ENCODE measurements at regions not wholly inside any gene's neighbourhood (a gene's known extent, or its start where the extent isn't known, plus 50 kb on each side); places are given as distances from the start of the nearest gene placed in this dataset.
"Not testable (repeated sequence)": the region's sequence is repeated elsewhere in the genome, so short reads cannot be mapped to it uniquely, and the experiment has no call there.

DNA sequence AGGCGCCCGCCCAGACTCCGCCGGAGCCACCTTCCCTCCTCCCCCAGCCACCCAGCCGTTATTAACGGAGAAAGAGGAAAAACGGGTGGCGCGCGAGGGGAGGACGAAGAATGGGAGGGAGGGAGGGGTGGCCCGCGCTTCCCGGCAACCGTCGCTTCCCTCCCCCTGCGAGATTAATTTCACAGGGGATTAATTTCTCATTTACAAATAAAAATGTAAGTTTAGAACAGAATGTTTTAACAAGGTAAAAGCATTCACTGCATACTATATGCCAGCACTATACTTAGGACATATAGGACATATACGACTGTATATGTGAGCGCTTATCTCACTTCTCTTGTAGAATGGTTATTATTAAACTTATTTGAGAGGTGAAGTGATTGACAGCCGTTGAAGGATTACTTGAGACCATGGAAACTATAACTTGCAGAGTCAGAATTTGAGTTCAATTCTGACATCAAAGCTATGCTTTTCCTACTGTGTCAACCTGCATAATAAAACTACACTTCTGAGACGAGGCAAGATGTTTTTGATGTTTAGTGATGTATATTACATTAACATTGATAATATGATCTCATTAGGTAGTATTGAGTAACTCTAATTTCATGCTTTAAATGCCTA, 120.5 kb upstream of the WIPF3 start:
- H3K4me3 ChIP-seq (ENCODE audit: low read depth in 1 of 2, low read length in 2 of 2), result peak overlapping the region; percentile 71 to 83
- H3K36me3 ChIP-seq (ENCODE audit: control insufficient read depth in 2 of 2, insufficient read depth in 2 of 2, low read length in 1 of 2), result not testable (repeated sequence)
- WGBS, 2 donors, result 2 to 3% methylated on average over 15 to 21 of the region's 21 CpGs

DNA sequence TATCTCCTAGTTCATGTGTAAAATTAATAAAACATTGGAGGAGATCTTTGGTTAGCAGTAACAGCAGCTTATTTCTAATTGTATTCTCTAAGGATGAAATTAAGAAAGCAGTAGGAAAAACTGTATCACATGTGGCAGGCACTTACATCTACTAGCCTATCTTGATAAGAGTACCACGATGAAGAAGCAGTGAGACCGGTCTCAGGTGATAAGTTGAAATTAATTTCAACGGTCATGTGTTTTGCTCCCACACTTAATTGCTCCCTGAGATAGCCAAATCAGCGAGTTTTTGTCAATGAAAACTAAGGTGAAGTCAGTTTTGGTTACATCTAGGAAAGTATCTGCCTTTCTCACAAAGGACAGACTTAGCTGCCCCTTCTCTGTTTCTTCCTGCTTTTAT, 115.8 kb upstream of the WIPF3 start:
- H3K4me3 ChIP-seq (ENCODE audit: low read depth in 1 of 2, low read length in 2 of 2); H3K27me3 ChIP-seq (ENCODE audit: control insufficient read depth in 1 of 2, insufficient read depth in 2 of 2, low read length in 2 of 2); H3K9me3 ChIP-seq (ENCODE audit: control insufficient read depth in 2 of 2, insufficient read depth in 1 of 2, low read depth in 1 of 2, low read length in 1 of 2); H3K4me1 ChIP-seq (ENCODE audit: control insufficient read depth in 2 of 2, insufficient read depth in 2 of 2, low read length in 1 of 2); H3K36me3 ChIP-seq (ENCODE audit: control insufficient read depth in 2 of 2, insufficient read depth in 2 of 2, low read length in 1 of 2); H3K27ac ChIP-seq (ENCODE audit: low read depth in 2 of 2, low read length in 1 of 2): not testable (repeated sequence)
- WGBS, 2 donors, result 65 to 85% methylated on average over 4 of the region's 4 CpGs

More for the DNA sequence above, 120.5 kb upstream of the WIPF3 start:
- H3K4me1 ChIP-seq (ENCODE audit: control insufficient read depth in 2 of 2, insufficient read depth in 2 of 2, low read length in 1 of 2); H3K9me3 ChIP-seq (ENCODE audit: control insufficient read depth in 2 of 2, insufficient read depth in 1 of 2, low read depth in 1 of 2, low read length in 1 of 2); H3K27me3 ChIP-seq (ENCODE audit: control insufficient read depth in 1 of 2, insufficient read depth in 2 of 2, low read length in 2 of 2): not testable (repeated sequence)
- peak overlapping the region; percentile 89 to 90 for H3K27ac ChIP-seq (ENCODE audit: low read depth in 2 of 2, low read length in 1 of 2)

GRCh38 chr7:29696402-29696801, 109.9 kb upstream of the WIPF3 start:
- H3K27me3 ChIP-seq (ENCODE audit: control insufficient read depth in 1 of 2, insufficient read depth in 2 of 2, low read length in 2 of 2); H3K4me1 ChIP-seq (ENCODE audit: control insufficient read depth in 2 of 2, insufficient read depth in 2 of 2, low read length in 1 of 2); H3K9me3 ChIP-seq (ENCODE audit: control insufficient read depth in 2 of 2, insufficient read depth in 1 of 2, low read depth in 1 of 2, low read length in 1 of 2); H3K4me3 ChIP-seq (ENCODE audit: low read depth in 1 of 2, low read length in 2 of 2); H3K27ac ChIP-seq (ENCODE audit: low read depth in 2 of 2, low read length in 1 of 2); H3K36me3 ChIP-seq (ENCODE audit: control insufficient read depth in 2 of 2, insufficient read depth in 2 of 2, low read length in 1 of 2): not testable (repeated sequence)
- 70 to 73% methylated on average over 5 of the region's 5 CpGs for WGBS, 2 donors

DNA sequence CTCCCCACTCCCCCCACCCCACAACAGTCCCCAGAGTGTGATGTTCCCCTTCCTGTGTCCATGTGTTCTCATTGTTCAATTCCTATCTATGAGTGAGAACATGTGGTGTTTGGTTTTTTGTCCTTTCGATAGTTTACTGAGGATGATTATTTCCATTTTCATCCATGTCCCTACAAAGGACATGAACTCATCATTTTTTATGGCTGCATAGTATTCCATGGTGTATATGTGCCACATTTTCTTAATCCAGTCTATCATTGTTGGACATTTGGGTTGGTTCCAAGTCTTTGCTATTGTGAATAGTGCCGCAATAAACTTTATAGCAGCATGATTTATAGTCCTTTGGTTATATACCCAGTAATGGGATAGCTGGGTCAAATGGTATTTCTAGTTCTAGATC, 106.6 kb upstream of the WIPF3 start:
- not testable (repeated sequence) for H3K4me3 ChIP-seq (ENCODE audit: low read depth in 1 of 2, low read length in 2 of 2); H3K9me3 ChIP-seq (ENCODE audit: control insufficient read depth in 2 of 2, insufficient read depth in 1 of 2, low read depth in 1 of 2, low read length in 1 of 2); H3K4me1 ChIP-seq (ENCODE audit: control insufficient read depth in 2 of 2, insufficient read depth in 2 of 2, low read length in 1 of 2); H3K27ac ChIP-seq (ENCODE audit: low read depth in 2 of 2, low read length in 1 of 2); H3K36me3 ChIP-seq (ENCODE audit: control insufficient read depth in 2 of 2, insufficient read depth in 2 of 2, low read length in 1 of 2); H3K27me3 ChIP-seq (ENCODE audit: control insufficient read depth in 1 of 2, insufficient read depth in 2 of 2, low read length in 2 of 2)
- 93 to 94% methylated on average over 2 of the region's 2 CpGs for WGBS, 2 donors

GRCh38 chr7:29701540-29701939, 104.8 kb upstream of the WIPF3 start:
- H3K4me3 ChIP-seq (ENCODE audit: low read depth in 1 of 2, low read length in 2 of 2); H3K27me3 ChIP-seq (ENCODE audit: control insufficient read depth in 1 of 2, insufficient read depth in 2 of 2, low read length in 2 of 2); H3K27ac ChIP-seq (ENCODE audit: low read depth in 2 of 2, low read length in 1 of 2); H3K9me3 ChIP-seq (ENCODE audit: control insufficient read depth in 2 of 2, insufficient read depth in 1 of 2, low read depth in 1 of 2, low read length in 1 of 2); H3K36me3 ChIP-seq (ENCODE audit: control insufficient read depth in 2 of 2, insufficient read depth in 2 of 2, low read length in 1 of 2); H3K4me1 ChIP-seq (ENCODE audit: control insufficient read depth in 2 of 2, insufficient read depth in 2 of 2, low read length in 1 of 2): not testable (repeated sequence)
- WGBS, 2 donors, result 90 to 100% methylated on average over 1 of the region's 1 CpG

DNA sequence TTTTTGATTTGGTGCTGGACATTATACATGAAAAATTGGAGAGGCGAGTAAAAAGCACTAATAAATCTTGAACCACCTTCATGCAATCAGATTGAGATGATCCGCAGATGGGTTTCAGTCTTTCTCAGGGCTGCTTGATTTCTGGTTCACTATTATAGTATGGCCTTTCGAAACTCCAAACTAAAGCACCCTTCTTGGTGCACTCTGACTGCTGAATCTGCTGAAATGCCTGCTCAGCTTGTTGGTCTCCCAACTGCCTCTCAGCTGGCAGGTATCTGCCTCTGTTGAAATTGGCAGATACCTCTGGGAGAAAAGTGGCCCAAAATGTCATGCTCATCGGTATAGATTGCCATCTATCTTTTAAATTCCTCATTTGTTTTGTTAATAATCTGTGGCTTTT, 102.5 kb upstream of the WIPF3 start:
- not testable (repeated sequence) for H3K27ac ChIP-seq (ENCODE audit: low read depth in 2 of 2, low read length in 1 of 2); H3K9me3 ChIP-seq (ENCODE audit: control insufficient read depth in 2 of 2, insufficient read depth in 1 of 2, low read depth in 1 of 2, low read length in 1 of 2); H3K36me3 ChIP-seq (ENCODE audit: control insufficient read depth in 2 of 2, insufficient read depth in 2 of 2, low read length in 1 of 2); H3K4me1 ChIP-seq (ENCODE audit: control insufficient read depth in 2 of 2, insufficient read depth in 2 of 2, low read length in 1 of 2); H3K4me3 ChIP-seq (ENCODE audit: low read depth in 1 of 2, low read length in 2 of 2); H3K27me3 ChIP-seq (ENCODE audit: control insufficient read depth in 1 of 2, insufficient read depth in 2 of 2, low read length in 2 of 2)
- 90 to 94% methylated on average over 4 of the region's 4 CpGs for WGBS, 2 donors

DNA sequence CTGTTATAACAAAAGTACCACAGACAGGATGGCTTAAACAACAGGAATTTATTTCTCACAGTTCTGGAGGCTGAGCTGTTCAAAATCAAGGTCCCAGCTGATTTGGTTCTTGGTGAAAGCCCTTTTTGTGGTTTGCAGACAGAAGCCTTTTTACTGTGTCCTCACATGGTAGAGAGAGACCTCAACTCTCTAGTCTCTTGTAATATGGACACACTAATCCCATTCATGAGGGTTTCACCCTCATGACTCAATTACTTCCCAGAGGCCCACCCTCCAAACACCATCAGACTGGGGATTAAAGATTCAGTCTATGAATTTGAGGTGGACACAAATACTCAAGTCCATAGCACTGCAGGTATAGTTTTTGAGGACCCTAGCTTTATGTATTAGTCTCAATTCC, 97.3 kb upstream of the WIPF3 start:
- H3K27me3 ChIP-seq (ENCODE audit: control insufficient read depth in 1 of 2, insufficient read depth in 2 of 2, low read length in 2 of 2); H3K27ac ChIP-seq (ENCODE audit: low read depth in 2 of 2, low read length in 1 of 2); H3K9me3 ChIP-seq (ENCODE audit: control insufficient read depth in 2 of 2, insufficient read depth in 1 of 2, low read depth in 1 of 2, low read length in 1 of 2); H3K36me3 ChIP-seq (ENCODE audit: control insufficient read depth in 2 of 2, insufficient read depth in 2 of 2, low read length in 1 of 2); H3K4me3 ChIP-seq (ENCODE audit: low read depth in 1 of 2, low read length in 2 of 2); H3K4me1 ChIP-seq (ENCODE audit: control insufficient read depth in 2 of 2, insufficient read depth in 2 of 2, low read length in 1 of 2): not testable (repeated sequence)

GRCh38 chr7:29723127-29723526, 83.2 kb upstream of the WIPF3 start:
- not testable (repeated sequence) for H3K27me3 ChIP-seq (ENCODE audit: control insufficient read depth in 1 of 2, insufficient read depth in 2 of 2, low read length in 2 of 2); H3K27ac ChIP-seq (ENCODE audit: low read depth in 2 of 2, low read length in 1 of 2); H3K4me3 ChIP-seq (ENCODE audit: low read depth in 1 of 2, low read length in 2 of 2); H3K9me3 ChIP-seq (ENCODE audit: control insufficient read depth in 2 of 2, insufficient read depth in 1 of 2, low read depth in 1 of 2, low read length in 1 of 2); H3K36me3 ChIP-seq (ENCODE audit: control insufficient read depth in 2 of 2, insufficient read depth in 2 of 2, low read length in 1 of 2); H3K4me1 ChIP-seq (ENCODE audit: control insufficient read depth in 2 of 2, insufficient read depth in 2 of 2, low read length in 1 of 2)
- 44 to 45% methylated on average over 8 of the region's 8 CpGs for WGBS, 2 donors

DNA sequence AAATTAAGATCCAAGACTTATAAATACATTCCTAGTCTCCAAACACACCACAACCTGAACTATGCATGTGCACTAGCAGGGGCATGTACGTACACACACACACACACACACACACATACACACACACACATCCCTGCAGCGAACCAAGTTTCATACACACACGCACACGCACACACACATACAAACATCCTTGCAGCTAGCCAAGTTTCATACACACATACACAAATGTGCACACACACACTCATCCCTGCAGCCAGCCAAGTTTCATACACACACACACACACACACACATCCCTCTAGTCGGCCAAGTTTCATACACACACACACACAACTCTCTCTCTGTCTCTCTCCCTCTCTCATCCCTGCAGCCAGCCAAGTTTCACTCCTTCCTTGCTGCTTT, 82.7 kb upstream of the WIPF3 start:
- H3K4me1 ChIP-seq (ENCODE audit: control insufficient read depth in 2 of 2, insufficient read depth in 2 of 2, low read length in 1 of 2), result no peaks in the 10 kb centered on the region
- no peaks in the 10 kb centered on the region for H3K36me3 ChIP-seq (ENCODE audit: control insufficient read depth in 2 of 2, insufficient read depth in 2 of 2, low read length in 1 of 2)
- H3K4me3 ChIP-seq (ENCODE audit: low read depth in 1 of 2, low read length in 2 of 2), result no peak overlapping the region
- no peak overlapping the region for H3K27ac ChIP-seq (ENCODE audit: low read depth in 2 of 2, low read length in 1 of 2)
- H3K27me3 ChIP-seq (ENCODE audit: control insufficient read depth in 1 of 2, insufficient read depth in 2 of 2, low read length in 2 of 2), result no peaks in the 10 kb centered on the region
- no peaks in the 10 kb centered on the region for H3K9me3 ChIP-seq (ENCODE audit: control insufficient read depth in 2 of 2, insufficient read depth in 1 of 2, low read depth in 1 of 2, low read length in 1 of 2)
- 65 to 70% methylated on average over 5 of the region's 5 CpGs for WGBS, 2 donors

DNA sequence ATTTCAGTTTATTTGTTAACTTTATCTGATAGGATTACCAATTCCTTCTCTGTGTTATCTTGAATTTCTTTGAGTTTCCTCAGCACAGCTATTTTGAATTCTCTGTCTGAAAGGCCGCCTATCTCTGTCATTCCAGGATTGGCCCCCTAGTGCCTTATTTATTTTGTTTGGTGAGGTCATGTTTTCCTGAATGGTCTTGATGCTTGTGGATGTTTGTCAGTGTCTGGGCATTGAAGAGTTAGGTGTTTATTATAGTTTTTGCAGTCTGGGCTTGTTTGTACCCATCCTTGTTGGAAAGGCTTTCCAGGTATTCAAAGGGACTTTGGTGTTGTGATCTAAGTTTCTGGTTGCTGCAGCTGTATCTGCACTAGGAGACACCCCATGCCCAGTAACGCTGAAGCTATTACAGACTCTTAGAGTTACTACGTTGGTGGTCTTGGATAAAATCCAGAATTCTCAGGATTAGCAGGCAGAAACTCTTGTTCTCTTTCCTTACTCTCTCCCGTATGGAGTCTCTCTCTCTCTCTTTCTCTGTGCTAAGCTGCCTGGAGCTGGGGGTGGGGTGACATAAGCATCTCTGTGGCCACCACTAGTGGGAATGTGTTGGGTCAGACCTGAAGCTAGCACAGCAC, 76.7 kb upstream of the WIPF3 start:
- H3K4me3 ChIP-seq (ENCODE audit: low read depth in 1 of 2, low read length in 2 of 2); H3K27me3 ChIP-seq (ENCODE audit: control insufficient read depth in 1 of 2, insufficient read depth in 2 of 2, low read length in 2 of 2); H3K4me1 ChIP-seq (ENCODE audit: control insufficient read depth in 2 of 2, insufficient read depth in 2 of 2, low read length in 1 of 2); H3K9me3 ChIP-seq (ENCODE audit: control insufficient read depth in 2 of 2, insufficient read depth in 1 of 2, low read depth in 1 of 2, low read length in 1 of 2); H3K27ac ChIP-seq (ENCODE audit: low read depth in 2 of 2, low read length in 1 of 2); H3K36me3 ChIP-seq (ENCODE audit: control insufficient read depth in 2 of 2, insufficient read depth in 2 of 2, low read length in 1 of 2): not testable (repeated sequence)
- 57 to 71% methylated on average over 4 of the region's 4 CpGs for WGBS, 2 donors

Measured in esophagus (tissue), 2 donors.